22Rv1 (cell line): ENCODE measurements at regions not wholly inside any gene's neighbourhood (a gene's known extent, or its start where the extent isn't known, plus 50 kb on each side); places are given as distances from the start of the nearest gene placed in this dataset.

Source experiments
- H3K27ac ChIP-seq: fragments of 450-650 bp; 2 replicates; pipeline ENCODE4 v1.5.1; 2017
- CTCF ChIP-seq: fragments of 450-650 bp; IDR thresholded peaks from 2 replicates; pipeline ENCODE4 v1.5.1; 2017; ENCODE audit warnings: mild to moderate bottlenecking
- ZFX ChIP-seq: fragments of 450-650 bp; IDR thresholded peaks from 2 replicates; pipeline ENCODE4 v1.6.1; 2017; ENCODE audit warnings: antibody characterized with exemption, borderline replicate concordance

GRCh38 chr1:184289825-184290550, 96.8 kb upstream of the C1orf21 start:
- no peak overlapping the region for H3K27ac ChIP-seq
- no peak for TF ChIP-seq CTCF
- TF ChIP-seq ZFX, result no peak

GRCh38 chr1:184291701-184292100, 95.1 kb upstream of the C1orf21 start:
- no peak overlapping the region for H3K27ac ChIP-seq
- no peak for TF ChIP-seq ZFX

- H3K27ac ChIP-seq, result no peak overlapping the region
- TF ChIP-seq ZFX (no peak), CTCF (no peak)
These were observed 94.7 kb upstream of the C1orf21 start for GRCh38 chr1:184292101-184292500.

- TF ChIP-seq ZFX (no peak), CTCF (no peak)
- H3K27ac ChIP-seq, result no peak overlapping the region
These were observed 92.7 kb upstream of the C1orf21 start for GRCh38 chr1:184294101-184294500.

- TF ChIP-seq ZFX (no peak), CTCF (no peak)
- no peak overlapping the region for H3K27ac ChIP-seq
These were observed 90.2 kb upstream of the C1orf21 start for GRCh38 chr1:184296466-184297243.

GRCh38 chr1:184297244-184297750, 89.5 kb upstream of the C1orf21 start:
- H3K27ac ChIP-seq, result no peak overlapping the region
- TF ChIP-seq CTCF, result no peak
- TF ChIP-seq ZFX, result no peak

GRCh38 chr1:184298440-184299405, 88.1 kb upstream of the C1orf21 start:
- TF ChIP-seq CTCF (no peak), ZFX (no peak)
- H3K27ac ChIP-seq, result no peak overlapping the region
